ENCODE measurements at regions not wholly inside any gene's neighbourhood (a gene's known extent, or its start where the extent isn't known, plus 50 kb on each side); places are given as distances from the start of the nearest gene placed in this dataset.

DNA sequence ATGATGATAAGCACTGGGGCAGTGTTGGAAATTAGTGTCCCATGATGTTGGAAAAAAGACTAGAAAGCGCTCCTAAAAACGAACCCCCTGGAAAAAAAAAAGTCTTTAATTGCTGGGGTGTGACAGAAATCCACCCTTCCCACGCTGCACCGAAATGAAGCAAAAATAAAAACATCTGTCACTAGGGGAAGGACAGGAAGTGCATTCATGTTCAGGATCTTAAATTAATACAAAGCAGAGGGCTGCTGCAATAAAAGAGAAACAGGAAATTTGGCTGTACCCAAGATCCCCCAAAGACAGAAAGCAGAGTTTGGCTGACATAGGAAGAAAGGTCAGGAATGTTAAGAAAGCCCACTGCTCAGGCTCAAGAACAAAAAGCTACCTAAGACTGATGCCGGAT, 333.9 kb downstream of the TBC1D32 start:
- peaks cover 16% of the 10 kb centered on the region for H3K9me3 Mint-ChIP-seq
- POLR2A ChIA-PET: no interaction called here
- TF ChIP-seq ELF4 (CRISPR knock-in tag; IDR thresholded peaks at IDR 0.05; ENCODE audit: low read depth) (no peak), SP1 (CRISPR knock-in tag; conservative IDR thresholded peaks at IDR 0.05) (no peak)
- DNase-seq (ENCODE audit: low spot score) (no peak), ATAC-seq (no peak)
- peaks cover 8% of the 10 kb centered on the region; the same call in 1 of the 2 replicates for H3K36me3 Mint-ChIP-seq
- no peak overlapping the region for H3K4me3 Mint-ChIP-seq
- H3K4me1 Mint-ChIP-seq: no peaks in the 10 kb centered on the region
- peak overlapping the region; percentile 61; the same call in 1 of the 2 replicates for H3K27ac Mint-ChIP-seq
- H3K27me3 Mint-ChIP-seq (ENCODE audit: low read depth): no peaks in the 10 kb centered on the region
- CTCF ChIA-PET: no interaction called here

DNA sequence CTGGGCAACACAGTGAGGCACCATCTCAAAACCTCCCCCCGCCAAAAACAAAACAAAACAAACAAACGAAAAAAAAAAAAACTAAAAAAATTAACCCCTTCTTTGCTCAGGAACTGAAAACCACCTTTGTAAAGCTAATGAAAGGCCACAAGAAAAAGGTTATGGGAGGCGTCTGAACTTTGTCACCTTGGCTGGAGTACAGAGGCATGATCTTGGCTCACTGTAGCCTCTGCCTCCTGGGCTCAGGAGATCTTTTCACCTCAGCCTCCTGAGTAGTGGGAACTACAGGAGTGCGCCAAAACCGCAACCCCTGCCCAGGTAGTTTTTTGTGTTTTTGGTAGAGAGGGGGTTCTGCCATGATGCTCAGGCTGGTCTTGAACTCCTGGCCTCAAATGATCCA, 337.9 kb downstream of the TBC1D32 start:
- no peak for ATAC-seq
- Mint-ChIP-seq H3K9me3 (no peaks in the 10 kb centered on the region), H3K27ac (no peak overlapping the region)

DNA sequence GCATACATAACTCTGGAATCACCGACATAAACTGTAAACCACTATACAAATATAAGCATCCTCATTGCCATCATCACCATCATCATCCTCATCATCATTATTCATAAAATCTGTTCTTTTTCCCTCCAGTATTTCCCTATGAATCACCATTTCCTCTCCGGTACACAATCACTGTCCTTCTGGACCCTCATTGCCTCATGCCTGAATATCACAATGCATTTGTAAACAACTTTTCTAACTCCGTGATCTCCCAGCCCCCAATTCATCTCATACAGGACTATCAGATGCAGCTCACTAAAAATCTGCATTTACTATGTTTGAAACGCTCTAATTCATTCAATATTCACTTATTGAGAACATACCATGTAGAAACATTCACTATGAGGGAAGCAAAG, 339.7 kb downstream of the TBC1D32 start:
- no peaks in the 10 kb centered on the region for H3K4me1 Mint-ChIP-seq
- TF ChIP-seq, protein P1, sequence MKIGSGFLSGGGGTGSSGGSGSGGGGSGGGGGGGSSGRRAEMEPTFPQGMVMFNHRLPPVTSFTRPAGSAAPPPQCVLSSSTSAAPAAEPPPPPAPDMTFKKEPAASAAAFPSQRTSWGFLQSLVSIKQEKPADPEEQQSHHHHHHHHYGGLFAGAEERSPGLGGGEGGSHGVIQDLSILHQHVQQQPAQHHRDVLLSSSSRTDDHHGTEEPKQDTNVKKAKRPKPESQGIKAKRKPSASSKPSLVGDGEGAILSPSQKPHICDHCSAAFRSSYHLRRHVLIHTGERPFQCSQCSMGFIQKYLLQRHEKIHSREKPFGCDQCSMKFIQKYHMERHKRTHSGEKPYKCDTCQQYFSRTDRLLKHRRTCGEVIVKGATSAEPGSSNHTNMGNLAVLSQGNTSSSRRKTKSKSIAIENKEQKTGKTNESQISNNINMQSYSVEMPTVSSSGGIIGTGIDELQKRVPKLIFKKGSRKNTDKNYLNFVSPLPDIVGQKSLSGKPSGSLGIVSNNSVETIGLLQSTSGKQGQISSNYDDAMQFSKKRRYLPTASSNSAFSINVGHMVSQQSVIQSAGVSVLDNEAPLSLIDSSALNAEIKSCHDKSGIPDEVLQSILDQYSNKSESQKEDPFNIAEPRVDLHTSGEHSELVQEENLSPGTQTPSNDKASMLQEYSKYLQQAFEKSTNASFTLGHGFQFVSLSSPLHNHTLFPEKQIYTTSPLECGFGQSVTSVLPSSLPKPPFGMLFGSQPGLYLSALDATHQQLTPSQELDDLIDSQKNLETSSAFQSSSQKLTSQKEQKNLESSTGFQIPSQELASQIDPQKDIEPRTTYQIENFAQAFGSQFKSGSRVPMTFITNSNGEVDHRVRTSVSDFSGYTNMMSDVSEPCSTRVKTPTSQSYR (CRISPR knock-in tag; IDR thresholded peaks at IDR 0.05): no peak
- no peak for TF ChIP-seq JUN (CRISPR knock-in tag; IDR thresholded peaks at IDR 0.05)
- no peak for TF ChIP-seq GABPB1 (CRISPR knock-in tag; IDR thresholded peaks at IDR 0.05)
- TF ChIP-seq, protein P2, sequence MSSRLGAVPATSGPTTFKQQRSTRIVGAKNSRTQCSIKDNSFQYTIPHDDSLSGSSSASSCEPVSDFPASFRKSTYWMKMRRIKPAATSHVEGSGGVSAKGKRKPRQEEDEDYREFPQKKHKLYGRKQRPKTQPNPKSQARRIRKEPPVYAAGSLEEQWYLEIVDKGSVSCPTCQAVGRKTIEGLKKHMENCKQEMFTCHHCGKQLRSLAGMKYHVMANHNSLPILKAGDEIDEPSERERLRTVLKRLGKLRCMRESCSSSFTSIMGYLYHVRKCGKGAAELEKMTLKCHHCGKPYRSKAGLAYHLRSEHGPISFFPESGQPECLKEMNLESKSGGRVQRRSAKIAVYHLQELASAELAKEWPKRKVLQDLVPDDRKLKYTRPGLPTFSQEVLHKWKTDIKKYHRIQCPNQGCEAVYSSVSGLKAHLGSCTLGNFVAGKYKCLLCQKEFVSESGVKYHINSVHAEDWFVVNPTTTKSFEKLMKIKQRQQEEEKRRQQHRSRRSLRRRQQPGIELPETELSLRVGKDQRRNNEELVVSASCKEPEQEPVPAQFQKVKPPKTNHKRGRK (CRISPR knock-in tag; IDR thresholded peaks at IDR 0.05; ENCODE audit: borderline replicate concordance): no peak
- TF ChIP-seq EMX1 (CRISPR knock-in tag; IDR thresholded peaks at IDR 0.05): no peak
- no peak for TF ChIP-seq NFE2L1 (CRISPR knock-in tag; IDR thresholded peaks at IDR 0.05)

More for the DNA sequence above, 337.9 kb downstream of the TBC1D32 start:
- no peak for DNase-seq (ENCODE audit: low spot score)
- H3K27me3 Mint-ChIP-seq (ENCODE audit: low read depth): no peaks in the 10 kb centered on the region
- no peak overlapping the region for H3K4me3 Mint-ChIP-seq
- H3K36me3 Mint-ChIP-seq: no peaks in the 10 kb centered on the region
- ChIA-PET CTCF (no interaction called here), POLR2A (no interaction called here)
- H3K4me1 Mint-ChIP-seq: no peaks in the 10 kb centered on the region
- TF ChIP-seq, protein P3, sequence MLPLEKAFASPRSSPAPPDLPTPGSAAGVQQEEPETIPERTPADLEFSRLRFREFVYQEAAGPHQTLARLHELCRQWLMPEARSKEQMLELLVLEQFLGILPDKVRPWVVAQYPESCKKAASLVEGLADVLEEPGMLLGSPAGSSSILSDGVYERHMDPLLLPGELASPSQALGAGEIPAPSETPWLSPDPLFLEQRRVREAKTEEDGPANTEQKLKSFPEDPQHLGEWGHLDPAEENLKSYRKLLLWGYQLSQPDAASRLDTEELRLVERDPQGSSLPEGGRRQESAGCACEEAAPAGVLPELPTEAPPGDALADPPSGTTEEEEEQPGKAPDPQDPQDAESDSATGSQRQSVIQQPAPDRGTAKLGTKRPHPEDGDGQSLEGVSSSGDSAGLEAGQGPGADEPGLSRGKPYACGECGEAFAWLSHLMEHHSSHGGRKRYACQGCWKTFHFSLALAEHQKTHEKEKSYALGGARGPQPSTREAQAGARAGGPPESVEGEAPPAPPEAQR (CRISPR knock-in tag; IDR thresholded peaks at IDR 0.05): no peak
- TF ChIP-seq ZNF219 (CRISPR knock-in tag; IDR thresholded peaks at IDR 0.05; ENCODE audit: borderline replicate concordance): no peak
- no peak for TF ChIP-seq RELA (CRISPR knock-in tag; IDR thresholded peaks at IDR 0.05; ENCODE audit: borderline replicate concordance)
- TF ChIP-seq, protein P4, sequence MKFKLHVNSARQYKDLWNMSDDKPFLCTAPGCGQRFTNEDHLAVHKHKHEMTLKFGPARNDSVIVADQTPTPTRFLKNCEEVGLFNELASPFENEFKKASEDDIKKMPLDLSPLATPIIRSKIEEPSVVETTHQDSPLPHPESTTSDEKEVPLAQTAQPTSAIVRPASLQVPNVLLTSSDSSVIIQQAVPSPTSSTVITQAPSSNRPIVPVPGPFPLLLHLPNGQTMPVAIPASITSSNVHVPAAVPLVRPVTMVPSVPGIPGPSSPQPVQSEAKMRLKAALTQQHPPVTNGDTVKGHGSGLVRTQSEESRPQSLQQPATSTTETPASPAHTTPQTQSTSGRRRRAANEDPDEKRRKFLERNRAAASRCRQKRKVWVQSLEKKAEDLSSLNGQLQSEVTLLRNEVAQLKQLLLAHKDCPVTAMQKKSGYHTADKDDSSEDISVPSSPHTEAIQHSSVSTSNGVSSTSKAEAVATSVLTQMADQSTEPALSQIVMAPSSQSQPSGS (CRISPR knock-in tag; IDR thresholded peaks at IDR 0.05; ENCODE audit: borderline replicate concordance, low read depth): no peak
- TF ChIP-seq, protein P5, sequence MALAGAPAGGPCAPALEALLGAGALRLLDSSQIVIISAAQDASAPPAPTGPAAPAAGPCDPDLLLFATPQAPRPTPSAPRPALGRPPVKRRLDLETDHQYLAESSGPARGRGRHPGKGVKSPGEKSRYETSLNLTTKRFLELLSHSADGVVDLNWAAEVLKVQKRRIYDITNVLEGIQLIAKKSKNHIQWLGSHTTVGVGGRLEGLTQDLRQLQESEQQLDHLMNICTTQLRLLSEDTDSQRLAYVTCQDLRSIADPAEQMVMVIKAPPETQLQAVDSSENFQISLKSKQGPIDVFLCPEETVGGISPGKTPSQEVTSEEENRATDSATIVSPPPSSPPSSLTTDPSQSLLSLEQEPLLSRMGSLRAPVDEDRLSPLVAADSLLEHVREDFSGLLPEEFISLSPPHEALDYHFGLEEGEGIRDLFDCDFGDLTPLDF (CRISPR knock-in tag; IDR thresholded peaks at IDR 0.05): no peak
- TF ChIP-seq TCF7 (CRISPR knock-in tag; IDR thresholded peaks at IDR 0.05; ENCODE audit: low read depth): no peak
- no peak for TF ChIP-seq GTF2I (CRISPR knock-in tag; conservative IDR thresholded peaks at IDR 0.05)
- TF ChIP-seq, protein P1 (CRISPR knock-in tag; IDR thresholded peaks at IDR 0.05): no peak
- no peak for TF ChIP-seq IRF2 (CRISPR knock-in tag; IDR thresholded peaks at IDR 0.05; ENCODE audit: borderline replicate concordance, low read depth)
- no peak for TF ChIP-seq GABPB1 (CRISPR knock-in tag; IDR thresholded peaks at IDR 0.05)
- no peak for TF ChIP-seq NFYB (CRISPR knock-in tag; conservative IDR thresholded peaks at IDR 0.05; ENCODE audit: low read depth)
- no peak for TF ChIP-seq ZNF423 (CRISPR knock-in tag; IDR thresholded peaks at IDR 0.05)
- no peak for TF ChIP-seq TEAD1 (CRISPR knock-in tag; IDR thresholded peaks at IDR 0.05)
- TF ChIP-seq, protein P6, sequence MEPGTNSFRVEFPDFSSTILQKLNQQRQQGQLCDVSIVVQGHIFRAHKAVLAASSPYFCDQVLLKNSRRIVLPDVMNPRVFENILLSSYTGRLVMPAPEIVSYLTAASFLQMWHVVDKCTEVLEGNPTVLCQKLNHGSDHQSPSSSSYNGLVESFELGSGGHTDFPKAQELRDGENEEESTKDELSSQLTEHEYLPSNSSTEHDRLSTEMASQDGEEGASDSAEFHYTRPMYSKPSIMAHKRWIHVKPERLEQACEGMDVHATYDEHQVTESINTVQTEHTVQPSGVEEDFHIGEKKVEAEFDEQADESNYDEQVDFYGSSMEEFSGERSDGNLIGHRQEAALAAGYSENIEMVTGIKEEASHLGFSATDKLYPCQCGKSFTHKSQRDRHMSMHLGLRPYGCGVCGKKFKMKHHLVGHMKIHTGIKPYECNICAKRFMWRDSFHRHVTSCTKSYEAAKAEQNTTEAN (CRISPR knock-in tag; IDR thresholded peaks at IDR 0.05): no peak

More for the DNA sequence above, 339.7 kb downstream of the TBC1D32 start:
- ChIA-PET POLR2A (no interaction called here), CTCF (no interaction called here)
- H3K36me3 Mint-ChIP-seq: no peaks in the 10 kb centered on the region
- H3K27me3 Mint-ChIP-seq (ENCODE audit: low read depth): no peaks in the 10 kb centered on the region
- H3K27ac Mint-ChIP-seq: no peak overlapping the region
- no peak overlapping the region for H3K4me3 Mint-ChIP-seq
- ATAC-seq (no peak), DNase-seq (ENCODE audit: low spot score) (no peak)
- H3K9me3 Mint-ChIP-seq: no peaks in the 10 kb centered on the region
